HG03457 (cell line): ENCODE measurements at regions not wholly inside any gene's neighbourhood (a gene's known extent, or its start where the extent isn't known, plus 50 kb on each side); places are given as distances from the start of the nearest gene placed in this dataset.
"Not testable (repeated sequence)": the region's sequence is repeated elsewhere in the genome, so short reads cannot be mapped to it uniquely, and the experiment has no call there.

Experiments used
- ATAC-seq: cut with Tn5 transposase; IDR thresholded peaks from one replicate; pipeline ENCODE4 v1.9.1; 2021; ENCODE audit warnings: moderate number of reproducible peaks; ENCODE audit not compliant: unreplicated experiment

DNA sequence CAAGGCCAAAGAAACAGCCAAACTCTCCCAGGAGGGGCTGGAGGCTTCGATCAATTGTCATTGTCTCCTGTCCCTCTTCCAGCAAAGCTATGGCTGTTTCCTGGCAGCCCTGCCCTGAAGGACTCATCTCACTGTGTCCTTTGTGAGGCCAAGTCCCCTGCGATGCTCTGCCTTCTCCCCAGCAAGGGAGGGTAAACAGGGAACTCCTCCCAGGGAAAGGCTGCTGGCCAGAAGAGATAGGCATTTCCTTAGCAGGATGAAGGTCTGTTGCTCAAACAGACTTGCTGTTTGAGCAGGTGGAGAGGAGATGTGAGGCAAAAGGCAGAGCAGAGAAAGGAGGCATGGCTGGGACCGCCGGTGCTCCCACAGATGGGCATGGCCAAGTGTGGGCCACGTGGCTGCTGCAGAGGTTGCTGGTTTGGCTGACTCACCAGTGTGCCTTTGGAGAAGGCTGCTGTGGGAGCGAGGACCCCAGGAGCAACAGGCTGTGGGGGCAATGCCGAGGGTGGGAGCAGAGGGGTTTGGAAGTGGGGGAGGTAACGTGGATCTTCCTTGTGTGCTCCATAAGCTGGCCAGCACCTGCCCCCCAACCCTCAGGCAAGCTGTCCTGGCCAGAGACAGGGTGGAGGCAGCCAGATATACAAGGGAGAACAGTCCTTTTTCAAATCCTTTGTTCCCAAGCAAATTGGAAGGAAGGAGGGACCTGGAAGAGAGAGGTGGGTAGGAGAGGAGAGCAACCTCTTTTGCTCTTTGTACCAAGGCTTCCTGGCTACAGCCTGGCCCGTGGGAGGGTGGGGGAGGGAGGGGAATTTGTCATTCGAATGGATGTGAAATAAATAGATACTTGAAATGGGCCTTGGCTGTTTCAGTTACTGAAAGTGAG is 449.8 kb downstream of the SIPA1L2 start:
- no peak for ATAC-seq

DNA sequence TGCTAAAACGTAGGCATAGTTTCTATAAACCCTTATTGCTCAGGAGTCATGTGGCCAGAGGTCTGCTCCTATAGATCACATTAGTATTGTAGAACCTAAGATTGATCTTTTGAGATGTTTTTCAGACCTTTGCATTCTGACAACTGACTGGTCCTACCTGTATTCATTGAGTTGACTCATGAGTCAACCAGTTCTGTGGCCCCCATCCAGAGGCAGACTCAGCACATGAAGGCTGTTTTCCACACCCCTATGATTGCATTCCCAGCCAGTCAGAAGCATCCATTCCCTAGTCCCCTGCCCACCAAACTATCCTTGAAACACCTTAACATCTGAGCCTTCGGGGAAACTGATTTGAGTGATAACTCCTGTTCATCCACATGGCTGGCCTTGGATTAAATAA is 451.7 kb downstream of the SIPA1L2 start:
- ATAC-seq: no peak

DNA sequence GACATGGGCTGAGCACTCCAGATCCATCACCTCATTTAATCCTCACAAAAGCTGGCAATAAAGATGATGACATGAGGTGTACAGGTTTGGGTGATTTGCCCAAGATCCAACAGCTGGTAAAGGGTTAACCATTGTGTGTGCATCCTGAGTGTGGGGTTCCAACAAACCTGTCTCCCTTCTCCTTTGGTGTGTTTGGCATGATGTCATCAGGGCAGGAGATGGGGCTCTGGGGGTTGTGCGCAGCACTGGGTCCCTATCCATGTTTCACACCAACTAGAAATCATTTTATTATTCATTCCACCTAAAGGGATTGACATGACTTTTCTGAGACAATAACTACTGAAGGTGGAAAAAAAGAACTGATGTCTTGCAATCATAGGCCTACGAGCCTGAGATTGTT is 452.5 kb downstream of the SIPA1L2 start:
- no peak for ATAC-seq

DNA sequence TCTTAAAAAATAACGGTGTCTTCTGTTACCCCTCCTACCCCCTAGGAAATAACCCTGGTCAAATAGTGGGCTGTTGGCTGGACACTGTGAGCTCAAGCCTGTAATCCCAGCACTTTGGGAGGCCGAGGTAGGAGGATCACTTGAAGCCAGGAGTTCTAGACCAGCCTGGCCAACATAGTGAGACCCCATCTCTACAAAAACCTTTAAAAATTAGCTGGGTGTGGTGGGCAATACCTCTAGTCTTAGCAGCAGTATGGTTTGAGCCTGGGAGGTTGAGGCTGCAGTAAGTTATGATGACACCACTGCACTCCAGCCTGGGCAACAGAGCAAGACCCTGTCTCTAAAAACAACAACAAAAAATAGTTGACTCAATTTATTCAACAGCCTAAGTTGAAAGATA is 453.7 kb downstream of the SIPA1L2 start:
- no peak for ATAC-seq

DNA sequence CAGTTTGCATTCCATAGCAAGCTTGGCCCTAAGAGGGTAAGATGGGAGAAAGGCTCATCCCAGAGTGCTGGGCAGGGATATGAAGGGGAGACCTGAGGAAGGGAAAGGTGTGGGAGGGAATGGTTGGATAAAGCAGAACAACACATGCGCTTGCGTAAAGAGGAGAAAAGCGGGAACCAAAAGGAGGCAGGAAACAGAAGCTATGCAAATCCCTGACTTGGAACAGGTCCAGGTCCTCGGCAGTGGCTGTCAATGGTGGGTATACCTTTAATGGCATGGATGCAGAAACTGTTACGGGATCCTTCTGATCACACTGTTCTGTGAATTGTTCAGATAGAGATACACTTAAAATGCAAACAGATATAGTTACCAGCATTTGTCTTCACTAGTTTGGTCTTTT is 455.6 kb downstream of the SIPA1L2 start:
- ATAC-seq: no peak

DNA sequence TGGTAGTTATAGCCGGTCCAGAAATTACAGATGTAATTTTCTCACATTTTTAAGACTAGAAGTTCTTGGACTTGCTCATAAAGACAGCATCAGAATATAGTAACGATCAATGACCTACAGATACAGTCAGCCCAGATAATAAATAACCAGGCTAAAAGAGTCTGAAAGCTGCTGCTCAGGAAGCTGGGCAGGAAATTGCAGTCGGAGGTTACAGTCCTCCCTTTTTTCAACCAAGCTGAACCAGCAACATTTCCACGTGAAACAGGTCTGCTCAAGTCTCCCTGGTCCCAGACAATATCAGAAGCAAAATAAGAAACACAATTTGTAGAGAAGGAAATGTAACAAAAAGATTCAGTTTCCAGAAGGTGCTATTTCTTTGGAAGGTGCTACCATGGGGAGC is 457.4 kb downstream of the SIPA1L2 start:
- ATAC-seq: no peak

DNA sequence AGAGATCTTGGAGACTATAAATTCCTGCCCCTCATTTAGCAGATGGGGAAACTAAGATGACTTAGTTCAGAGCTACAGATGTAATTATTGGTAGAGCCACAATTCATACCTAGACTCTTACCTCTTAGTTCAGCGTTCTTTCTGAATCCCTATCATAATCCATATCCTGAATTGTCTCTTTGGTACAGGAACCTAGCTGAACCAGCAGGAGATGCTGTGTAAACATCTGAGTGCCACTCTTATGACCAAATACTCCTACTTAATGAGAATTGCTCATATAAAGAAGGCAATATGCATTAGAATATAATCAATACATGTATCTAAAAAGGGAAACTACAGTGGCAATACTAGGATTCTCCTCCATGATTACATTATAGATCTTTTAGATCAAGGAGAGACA is 459.0 kb downstream of the SIPA1L2 start:
- ATAC-seq: no peak

DNA sequence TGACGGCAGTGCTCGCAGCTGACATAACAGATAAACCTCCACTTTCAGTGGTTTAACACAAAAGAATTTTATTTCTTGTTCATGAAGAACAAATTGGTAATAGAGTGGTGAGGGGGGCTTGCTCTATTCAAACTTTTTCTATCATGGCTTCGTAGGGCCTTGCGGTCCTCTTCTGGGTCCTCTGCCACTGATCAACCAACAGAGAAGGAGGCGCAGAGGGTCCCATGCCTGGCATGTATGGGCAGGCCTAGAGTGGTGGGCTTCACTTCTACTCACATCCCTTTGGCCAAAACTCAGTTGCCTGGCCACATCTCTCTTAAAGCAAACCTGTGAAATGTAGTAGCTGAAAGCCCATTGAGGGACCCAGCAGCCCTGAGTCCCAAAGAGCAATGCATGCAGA is 460.5 kb downstream of the SIPA1L2 start:
- no peak for ATAC-seq

DNA sequence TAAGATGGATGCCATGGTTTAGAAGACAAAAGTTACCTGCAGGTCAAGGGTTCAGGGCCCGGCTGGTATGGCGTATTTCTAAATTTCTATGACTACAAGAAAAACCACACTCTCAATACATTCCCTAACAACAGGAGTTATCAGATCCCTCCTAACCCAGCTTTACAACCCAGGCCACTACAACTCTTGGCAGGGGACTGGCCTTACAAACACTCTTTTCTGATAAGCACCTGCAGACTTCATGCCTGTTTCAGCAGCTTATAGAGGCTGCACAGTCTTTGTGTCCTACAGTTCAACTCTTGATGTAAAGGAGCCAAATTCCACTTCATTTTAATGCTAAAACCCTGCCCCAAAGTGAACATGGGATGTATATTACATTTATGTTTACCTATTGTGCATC is 461.4 kb downstream of the SIPA1L2 start:
- no peak for ATAC-seq

DNA sequence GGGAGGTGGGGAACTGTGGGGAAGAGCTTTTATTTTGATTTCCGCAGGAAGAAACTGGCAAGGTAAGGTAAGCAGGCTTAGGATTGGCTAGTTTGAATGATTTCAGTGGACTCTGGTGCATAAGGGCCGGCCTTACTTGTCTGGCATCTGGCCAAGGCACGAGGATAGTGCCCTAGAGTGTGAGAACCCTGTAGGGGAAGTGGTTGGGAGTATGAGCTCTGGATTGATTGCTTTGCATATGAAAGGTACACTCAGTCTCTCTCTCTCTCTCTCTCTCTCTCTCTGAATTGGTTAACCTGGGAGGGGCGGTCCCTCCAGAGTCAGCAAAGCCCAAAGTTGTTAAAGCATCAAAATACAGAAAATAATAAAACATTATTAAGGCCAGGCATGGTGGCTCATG is 463.0 kb downstream of the SIPA1L2 start:
- no peak for ATAC-seq

DNA sequence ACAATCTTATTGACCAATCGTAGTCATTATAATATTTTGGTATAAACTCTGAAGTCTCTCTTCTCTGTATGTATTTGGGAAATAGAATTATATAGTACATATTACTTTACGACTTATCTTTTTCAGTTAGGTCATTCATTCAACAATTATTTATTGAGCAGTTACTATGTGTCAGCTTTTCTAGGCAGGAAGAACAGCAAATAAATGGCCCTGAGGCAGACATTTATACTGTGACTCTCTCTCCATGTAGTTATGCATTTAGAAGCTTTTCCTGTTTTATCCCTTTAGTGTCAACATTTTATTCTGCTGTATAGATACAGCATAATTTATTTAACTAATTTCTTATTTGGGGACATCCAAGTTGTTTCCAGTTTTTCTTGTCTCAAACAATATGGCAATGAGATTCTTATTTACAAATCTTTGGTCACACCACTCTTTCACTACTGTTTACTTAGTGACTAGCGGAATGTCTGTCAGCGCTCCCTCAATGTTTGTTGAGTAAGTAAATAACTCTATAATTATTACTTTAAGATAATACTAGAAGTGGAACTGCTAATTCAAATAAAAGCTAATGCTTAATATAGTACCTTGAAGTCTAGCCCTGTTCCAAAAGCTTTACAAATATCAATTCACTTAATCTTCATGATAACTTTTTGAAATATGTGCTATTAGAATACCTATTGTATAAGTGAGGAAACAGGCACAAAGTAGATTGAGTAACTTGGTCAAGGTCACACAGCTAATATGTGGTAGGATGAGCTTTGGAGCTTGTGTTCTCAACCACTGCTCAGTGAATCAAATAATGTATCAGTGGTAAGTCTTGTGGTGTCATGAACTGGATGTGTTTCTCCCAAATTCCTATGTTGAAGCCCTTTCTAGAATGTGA is 465.6 kb downstream of the SIPA1L2 start:
- no peak for ATAC-seq

DNA sequence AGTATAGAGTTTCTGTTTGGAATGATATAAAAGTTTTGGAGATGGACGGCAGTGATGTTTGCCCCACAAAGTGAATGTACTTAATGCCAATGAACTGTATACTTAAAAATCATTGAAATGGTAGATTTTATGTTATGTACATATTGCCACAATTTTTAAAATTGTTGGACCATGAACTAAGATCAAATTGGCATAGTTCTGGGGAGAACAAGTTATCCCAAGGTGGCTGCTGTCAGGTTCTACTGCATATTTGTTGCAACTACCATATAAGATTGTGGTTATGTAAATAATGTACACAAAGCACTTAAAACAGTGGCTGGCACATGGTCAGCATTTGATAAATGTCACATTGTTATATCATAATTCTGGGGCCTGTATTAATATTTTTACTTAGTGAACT is 466.4 kb downstream of the SIPA1L2 start:
- ATAC-seq: no peak

DNA sequence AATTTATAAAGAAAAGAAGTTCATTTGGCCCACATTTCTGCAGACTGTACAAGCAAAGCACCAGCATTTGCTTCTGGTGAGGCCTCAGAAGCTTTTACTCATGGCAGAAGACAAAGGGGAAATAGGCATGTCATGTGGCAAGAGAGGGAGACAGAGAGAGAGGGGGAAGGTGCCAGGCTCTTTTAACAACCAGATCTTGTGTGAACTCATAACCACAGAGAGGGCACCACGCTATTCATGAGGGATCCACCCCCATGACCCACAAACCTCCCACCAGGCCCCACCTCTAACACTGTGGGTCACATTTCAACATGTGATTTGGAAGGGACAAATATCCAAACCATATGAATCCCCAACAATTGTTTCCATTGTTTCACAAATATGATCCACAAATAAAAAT is 467.9 kb downstream of the SIPA1L2 start:
- ATAC-seq: no peak

DNA sequence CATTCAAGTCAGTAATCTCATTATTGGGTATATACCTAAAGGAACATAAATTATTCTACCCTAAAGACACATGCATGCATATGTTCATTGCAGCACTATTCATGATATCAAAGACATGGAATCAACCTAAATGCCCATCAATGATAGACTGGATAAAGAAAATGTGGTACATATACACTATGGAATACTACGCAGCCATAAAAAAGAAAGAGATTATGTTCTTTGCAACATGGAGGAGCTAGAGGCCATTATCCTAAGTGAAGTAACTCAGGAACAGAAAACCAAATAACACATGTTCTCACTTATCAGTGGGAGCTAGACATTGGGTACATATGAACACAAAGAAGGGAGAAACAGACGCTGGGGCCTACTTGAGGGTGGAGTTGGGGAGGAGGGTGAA is 471.4 kb downstream of the SIPA1L2 start:
- not testable (repeated sequence) for ATAC-seq

DNA sequence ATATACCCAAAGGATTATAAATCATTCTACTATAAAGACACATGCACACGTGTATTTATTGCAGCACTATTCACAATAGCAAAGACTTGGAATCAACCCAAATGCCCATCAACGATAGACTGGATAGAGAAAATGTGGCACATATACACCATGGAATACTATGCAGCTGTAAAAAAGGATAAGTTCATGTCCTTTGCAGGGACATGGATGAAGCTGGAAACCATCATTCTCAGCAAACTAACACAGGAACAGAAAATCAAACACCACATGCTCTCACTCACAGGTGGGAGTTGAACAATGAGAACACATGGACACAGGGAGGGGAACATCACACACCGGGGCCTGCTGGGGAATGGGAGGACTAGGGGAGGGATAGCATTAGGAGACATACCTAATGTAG is 473.9 kb downstream of the SIPA1L2 start:
- not testable (repeated sequence) for ATAC-seq

DNA sequence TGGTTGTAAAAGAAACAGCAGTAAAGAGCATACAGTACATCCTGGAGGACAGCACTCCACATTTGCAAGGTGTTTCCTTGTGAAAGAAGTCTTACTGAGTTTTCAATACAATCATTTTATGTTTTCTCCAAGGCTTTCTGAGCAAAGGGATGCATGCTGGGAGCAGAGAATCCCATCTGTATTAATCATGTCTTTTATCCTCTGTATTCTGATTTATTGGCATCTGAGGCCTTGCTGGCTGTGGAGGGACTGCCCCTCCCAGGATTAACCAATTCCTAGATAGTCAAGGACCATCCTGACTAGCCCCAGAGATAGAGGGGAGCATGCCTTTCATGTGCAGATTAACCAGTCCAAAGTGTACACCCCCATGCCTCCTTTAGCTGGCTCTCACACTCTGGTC is 476.3 kb downstream of the SIPA1L2 start:
- no peak for ATAC-seq

DNA sequence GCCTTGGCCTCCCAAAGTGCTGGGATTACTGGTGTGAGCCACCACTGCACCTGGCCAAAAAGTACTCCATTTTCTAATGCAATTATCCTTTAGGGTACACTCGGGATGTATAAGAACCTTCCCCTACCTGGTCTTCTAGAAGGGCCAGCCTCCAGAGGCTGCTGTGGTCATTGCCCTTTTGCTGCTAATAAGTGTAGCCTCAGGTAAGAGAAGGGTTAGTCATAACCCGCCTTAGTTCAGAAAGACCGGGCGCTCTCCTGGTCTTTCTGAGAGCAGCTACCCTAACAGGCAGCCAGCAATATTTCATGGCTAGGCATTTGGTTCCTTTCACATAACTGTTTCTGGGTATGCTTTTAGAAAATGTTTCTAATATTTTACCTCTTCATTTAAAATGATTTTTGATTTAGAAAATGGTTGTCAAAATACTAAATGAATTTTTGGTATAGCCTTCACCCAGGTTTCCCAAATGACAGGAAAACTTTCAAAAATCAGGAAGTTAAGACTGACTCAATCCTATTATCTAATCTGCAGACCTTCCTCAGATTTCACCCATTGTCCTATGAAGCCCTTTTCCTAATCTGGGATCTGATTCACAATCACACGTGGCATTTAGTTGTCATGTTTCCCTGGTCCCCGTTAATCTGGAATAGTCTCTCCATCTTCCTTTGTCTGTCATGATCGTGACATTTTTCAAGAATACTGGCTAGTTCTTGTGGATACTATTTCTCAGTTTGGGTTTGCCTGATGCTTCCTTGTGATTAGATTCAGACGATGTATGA is 479.0 kb downstream of the SIPA1L2 start:
- ATAC-seq: no peak

DNA sequence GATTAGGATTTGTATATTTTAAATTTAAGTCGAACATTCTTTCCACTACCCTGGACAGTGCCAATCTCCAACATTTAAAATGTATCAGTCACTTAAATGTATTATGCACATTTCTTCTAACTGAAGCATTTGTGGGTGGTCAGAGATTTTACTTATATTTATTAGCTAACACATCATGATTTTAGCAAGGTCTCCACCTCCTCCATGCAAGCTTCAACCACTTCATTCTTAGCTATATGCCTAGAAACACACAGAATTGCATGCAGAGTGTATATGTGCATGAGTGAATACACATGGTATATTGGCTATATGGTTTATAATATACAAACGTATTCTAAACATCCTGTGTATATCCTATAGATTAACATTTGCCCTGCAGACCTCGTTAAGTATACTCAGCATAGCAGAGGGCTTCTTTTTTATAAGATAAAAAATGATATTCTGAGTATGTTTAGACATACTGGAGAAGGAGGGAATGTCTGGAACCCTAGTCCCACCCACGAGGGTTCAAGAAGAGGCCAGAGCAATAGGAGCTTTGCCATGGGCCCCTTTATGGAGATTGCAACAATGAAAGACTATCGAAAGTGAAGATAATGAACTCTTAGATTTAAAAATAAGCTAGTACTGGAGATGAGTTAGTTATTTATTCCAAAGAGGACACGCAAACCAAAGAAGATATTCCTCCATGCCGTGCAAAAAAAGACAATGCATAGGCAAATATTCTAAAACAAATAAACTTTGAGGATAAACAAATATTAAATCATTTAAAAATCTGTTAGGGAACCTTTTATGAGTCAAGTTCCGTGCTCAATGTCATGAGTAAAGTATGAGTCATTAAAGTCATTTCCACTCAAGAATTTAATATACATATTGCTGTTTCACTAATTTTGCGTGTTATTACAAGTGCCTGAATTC is 480.4 kb downstream of the SIPA1L2 start:
- no peak for ATAC-seq

DNA sequence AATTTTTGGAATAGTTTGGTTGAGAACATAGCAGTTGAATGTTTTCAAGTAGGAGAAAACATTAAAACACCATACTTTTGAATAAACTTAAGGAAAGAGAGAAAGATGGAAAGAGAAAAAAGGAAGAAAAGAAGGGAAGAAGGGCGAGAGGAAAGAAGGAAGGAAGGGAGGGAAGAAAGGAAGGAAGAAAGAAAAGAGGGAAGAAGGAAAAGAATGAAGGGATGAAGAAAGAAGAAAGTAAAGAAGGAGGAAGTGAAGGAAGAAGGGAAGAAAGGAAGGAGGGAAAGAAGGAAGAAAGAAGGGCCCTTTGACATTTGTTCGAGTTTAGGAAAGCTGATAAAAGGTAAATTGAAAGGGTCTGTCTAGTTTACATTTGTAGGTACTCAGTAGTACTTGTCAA is 482.7 kb downstream of the SIPA1L2 start:
- ATAC-seq: no peak

DNA sequence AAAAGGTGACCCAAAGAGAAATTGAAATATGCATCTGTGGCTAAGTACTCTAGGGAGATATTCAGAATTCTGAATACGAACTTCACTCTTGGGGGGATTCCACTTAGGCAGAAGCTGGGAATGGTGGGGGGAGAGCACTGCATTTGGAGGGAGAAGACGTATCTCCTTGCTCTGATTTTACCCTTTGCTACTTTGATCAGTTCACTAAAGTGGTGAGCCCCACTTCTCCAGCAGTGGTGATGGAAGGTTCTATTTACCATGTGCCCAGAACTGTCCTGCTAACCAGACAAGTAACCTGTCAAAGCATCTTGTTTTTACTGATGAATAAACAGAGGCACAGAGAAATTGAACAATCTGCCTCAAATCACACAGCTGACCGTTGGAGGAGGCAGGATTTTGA is 483.4 kb downstream of the SIPA1L2 start:
- ATAC-seq: no peak
